ENCODE measurements at regions not wholly inside any gene's neighbourhood (a gene's known extent, or its start where the extent isn't known, plus 50 kb on each side); places are given as distances from the start of the nearest gene placed in this dataset.
A peak's percentile ranks its signal among the peaks of the same experiment; 100 is the strongest.

GRCh38 chr17:71464241-71464640, 656.6 kb upstream of the SOX9 start:
- DNase-seq: no peak

- no peak for DNase-seq
These were observed 656.1 kb upstream of the SOX9 start for GRCh38 chr17:71464751-71465150.

GRCh38 chr17:71467719-71468118, 653.1 kb upstream of the SOX9 start:
- no peak for DNase-seq

GRCh38 chr17:71470062-71470461, 650.8 kb upstream of the SOX9 start:
- no peak for DNase-seq

- peak in 1 of 2 donors; percentile 47 for DNase-seq
These were observed 647.7 kb upstream of the SOX9 start for GRCh38 chr17:71472809-71473789.

GRCh38 chr17:71477356-71477755, 643.5 kb upstream of the SOX9 start:
- DNase-seq: no peak

GRCh38 chr17:71480099-71480498, 640.7 kb upstream of the SOX9 start:
- no peak for DNase-seq

GRCh38 chr17:71482625-71483024, 638.2 kb upstream of the SOX9 start:
- DNase-seq: no peak

- DNase-seq: no peak
These were observed 636.3 kb upstream of the SOX9 start for GRCh38 chr17:71484546-71484945.

- no peak for DNase-seq
These were observed 635.4 kb upstream of the SOX9 start for GRCh38 chr17:71485426-71485825.

GRCh38 chr17:71486261-71486660, 634.6 kb upstream of the SOX9 start:
- no peak for DNase-seq

GRCh38 chr17:71488851-71489250, 632.0 kb upstream of the SOX9 start:
- DNase-seq: no peak

GRCh38 chr17:71494062-71494855, 626.6 kb upstream of the SOX9 start:
- DNase-seq: no peak

- no peak for DNase-seq
These were observed 625.4 kb upstream of the SOX9 start for GRCh38 chr17:71495420-71495819.

GRCh38 chr17:71496552-71496951, 624.3 kb upstream of the SOX9 start:
- DNase-seq: no peak

- no peak for DNase-seq
These were observed 619.9 kb upstream of the SOX9 start for GRCh38 chr17:71500761-71501555.

GRCh38 chr17:71501711-71502110, 619.1 kb upstream of the SOX9 start:
- DNase-seq: no peak

- DNase-seq: no peak
These were observed 618.4 kb upstream of the SOX9 start for GRCh38 chr17:71502443-71502842.

- no peak for DNase-seq
These were observed 616.9 kb upstream of the SOX9 start for GRCh38 chr17:71503710-71504465.

- DNase-seq: no peak
These were observed 615.6 kb upstream of the SOX9 start for GRCh38 chr17:71505200-71505599.

GRCh38 chr17:71505981-71506380, 614.8 kb upstream of the SOX9 start:
- no peak for DNase-seq

All from hippocampal formation (tissue), 2 donors.